Muscle of arm (tissue), 1 donor: ENCODE measurements at regions not wholly inside any gene's neighbourhood (a gene's known extent, or its start where the extent isn't known, plus 50 kb on each side); places are given as distances from the start of the nearest gene placed in this dataset.

Source experiments
- DNase-seq: peaks from one replicate; pipeline ENCODE4 v3.0.0-alpha.2; 2013

DNA sequence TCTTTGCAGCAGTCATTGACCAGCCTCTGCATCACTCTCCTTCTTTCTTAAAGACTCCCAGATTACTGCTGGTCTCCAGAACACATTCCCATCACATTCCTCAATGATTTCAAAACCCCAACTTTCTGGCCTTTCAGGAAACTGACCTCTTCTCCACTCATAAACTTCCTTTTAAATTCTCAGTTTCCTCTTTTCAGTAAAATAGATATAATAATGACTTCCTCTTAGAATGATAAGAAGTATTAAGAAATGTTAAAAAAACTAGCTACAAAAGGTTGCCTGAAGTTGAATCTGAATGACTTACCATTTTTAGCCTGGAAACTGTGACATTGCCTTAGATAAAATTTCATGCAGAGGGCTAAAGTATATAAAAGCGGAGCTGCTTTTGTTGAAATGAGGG, 239.3 kb downstream of the OGFRL1 start:
- no peak for DNase-seq

DNA sequence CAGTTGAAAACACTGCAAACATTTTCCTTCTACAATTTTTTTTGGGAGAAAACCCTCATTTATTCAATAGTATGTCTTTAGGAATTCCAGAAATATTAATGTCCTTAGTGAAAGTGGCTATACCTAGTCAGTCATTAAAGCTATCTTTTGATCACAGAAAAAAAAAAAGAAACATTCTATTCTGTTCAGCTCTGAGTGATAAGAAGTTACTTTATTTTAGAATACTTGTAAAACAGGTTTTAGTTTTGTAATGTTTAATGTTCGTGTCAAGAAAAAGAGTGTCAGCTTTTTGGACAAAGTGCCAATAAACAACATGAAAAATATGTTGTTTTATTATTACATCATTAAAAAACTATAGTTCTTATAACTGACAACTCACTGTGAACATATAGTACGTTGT, 240.4 kb downstream of the OGFRL1 start:
- DNase-seq, result no peak

DNA sequence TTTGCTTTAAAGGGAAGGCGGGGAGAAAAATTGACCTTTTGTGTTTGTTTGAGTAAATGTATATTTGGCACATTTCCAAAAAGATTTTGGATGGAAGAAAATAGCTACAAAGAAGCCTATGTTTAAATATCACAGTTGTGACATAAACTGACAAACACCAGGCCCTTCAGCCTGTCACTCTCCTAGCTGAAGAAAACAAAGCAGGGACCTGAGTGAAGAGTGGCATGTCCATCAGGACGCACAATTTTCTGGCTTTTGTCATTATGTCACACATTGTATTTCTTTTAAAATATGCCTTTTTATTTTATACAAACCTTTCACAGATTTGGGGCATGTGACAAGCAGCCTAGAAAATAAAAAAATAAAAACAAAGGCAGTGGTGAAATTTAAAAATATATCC, 241.2 kb downstream of the OGFRL1 start:
- DNase-seq, result no peak

DNA sequence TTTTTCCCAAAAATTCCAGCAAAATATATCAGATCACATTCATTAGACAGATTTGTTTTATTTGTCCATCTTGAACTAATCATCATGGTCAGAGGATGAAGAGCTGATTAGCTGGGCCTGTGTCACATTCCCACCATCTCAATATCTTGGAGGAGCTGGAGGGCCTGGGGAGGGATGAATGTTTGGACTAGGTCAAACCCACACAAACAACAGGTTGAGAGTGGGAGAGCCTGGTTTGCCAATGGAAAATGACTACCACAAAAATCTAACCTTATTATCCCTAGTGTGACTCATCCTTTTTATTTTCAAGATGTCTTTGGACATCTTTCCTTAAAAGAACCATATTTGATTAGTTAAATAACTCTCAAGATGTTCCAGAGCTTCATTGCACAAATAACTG, 242.4 kb downstream of the OGFRL1 start:
- DNase-seq, result no peak

DNA sequence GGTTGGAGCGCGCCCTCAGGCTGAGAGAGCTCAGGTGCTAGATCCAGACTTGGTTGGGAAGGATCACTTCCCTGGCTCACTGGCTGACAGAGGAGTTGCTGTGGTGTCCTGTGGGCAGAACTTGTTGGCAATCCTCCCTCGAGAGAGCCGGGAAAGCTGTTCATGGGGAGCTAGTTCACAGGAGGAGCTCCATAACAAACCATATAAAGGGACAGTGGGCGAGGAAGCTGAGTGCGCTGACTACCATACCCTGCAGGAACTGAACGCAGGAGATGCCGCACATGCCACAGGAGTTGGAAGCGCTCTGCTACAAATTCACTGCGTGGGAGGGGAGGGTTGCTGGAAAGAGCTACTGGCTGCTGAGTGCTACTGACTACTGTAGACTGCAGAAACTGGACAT, 243.2 kb downstream of the OGFRL1 start:
- no peak for DNase-seq

DNA sequence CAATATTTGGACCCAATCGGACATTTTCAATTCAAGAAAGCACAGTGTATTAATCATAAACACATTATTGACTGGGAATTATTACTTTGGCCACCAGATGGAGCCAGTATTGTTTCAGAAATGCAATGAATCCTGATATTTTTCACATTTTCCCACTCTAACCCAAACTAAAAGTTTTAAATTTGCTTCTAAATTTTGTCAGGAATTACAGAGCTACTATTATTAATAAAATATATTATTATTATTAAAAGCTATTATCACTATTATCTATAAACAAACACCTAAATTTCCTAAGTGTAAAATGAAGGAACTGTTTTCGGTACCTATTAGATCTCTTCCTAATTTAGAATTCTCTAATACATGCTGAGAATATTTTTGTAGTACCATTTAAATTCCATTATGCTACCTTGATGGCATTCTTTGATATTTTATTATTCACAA, 245.3 kb downstream of the OGFRL1 start:
- peak; percentile 25 for DNase-seq

DNA sequence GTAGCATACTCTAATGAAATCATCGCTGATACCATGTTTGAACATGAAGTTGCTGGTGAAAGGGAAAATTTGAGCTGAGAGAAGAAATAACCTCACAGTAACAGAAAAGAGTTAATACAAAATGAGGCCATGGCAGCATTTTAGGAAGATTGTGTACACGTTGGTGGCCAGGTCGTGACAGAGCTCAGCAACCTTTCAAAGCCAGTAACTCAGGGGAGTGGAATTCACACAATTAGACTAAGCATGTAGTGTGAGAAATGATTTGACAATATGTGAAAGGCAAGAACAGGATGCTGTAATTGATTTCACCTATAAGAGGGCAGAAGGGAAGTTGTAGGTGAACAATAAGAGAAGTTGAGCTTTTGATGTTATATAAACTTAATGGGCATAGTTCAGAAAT, 246.3 kb downstream of the OGFRL1 start:
- no peak for DNase-seq

DNA sequence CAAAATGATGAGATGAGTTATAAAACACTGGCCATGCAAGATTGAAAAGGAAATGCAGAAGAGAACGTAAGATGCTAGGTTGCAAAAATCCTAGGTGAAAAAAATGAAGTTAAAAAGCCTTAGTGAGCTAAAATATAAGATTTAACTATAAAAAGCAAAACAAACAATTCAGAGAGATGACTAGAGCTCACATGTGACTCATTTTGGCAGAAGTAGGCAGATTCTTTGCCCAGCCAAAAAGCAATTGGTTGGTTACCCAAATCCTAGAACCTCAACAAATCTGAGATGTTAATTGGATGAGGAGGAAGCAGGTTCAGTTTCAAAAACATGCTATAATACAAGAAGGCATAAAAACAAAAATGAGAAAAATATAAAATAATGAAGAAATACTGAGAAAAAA, 249.1 kb downstream of the OGFRL1 start:
- no peak for DNase-seq

DNA sequence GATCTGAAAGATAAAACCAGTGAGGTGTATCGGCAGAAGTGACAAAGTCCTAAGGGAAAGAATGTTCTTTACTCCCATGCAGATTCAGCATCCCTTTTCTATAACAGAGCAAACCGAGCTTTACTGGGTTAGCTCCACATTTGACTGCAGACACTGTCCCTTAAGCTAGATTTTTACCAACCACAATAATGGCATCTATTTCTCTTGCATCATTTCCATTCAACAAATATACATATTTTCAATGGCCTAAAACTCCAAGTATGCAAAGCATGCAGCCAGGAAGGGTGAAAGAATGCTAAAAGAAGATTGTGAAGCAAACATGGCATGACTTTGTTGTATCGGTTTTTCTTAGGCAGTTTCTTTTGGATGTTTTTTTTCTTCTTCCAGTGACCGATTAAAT, 255.4 kb downstream of the OGFRL1 start:
- no peak for DNase-seq

DNA sequence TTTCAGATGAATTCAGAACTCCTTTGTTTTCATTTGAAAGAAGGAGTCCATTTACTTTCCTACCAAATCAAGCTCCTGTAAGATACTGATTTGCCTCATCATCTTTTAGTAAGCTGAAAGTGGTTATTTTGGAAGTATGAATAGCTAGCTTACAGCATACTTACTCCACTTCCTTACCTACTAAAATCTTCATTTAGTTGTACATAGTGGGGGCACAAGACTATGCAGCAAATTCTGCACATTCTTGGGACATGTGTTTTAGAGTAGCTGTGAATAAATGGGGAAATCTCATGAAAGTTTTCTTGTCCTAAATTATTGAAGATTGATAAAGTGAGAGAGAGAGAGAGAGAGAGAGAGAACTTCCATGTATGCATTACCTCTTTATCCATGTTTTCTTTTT, 256.3 kb downstream of the OGFRL1 start:
- DNase-seq, result no peak

DNA sequence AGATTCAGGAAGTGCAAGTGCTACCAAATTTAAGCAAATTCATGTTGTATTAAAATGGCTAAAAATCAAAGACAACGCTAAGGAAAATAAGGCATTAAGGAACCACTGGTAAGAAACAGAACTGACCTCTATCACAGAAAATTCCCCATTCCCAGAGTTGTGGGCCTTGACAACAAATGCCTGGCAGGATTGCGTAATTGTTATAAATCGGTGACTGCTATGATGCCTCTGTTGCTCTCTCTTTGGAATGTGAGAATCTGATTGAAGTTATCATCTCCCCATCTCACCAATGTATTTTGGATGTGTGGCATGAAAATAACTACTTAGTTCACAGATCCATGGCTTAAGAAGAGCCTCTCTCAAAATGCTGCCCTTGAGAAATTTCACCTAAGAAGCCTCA, 257.3 kb downstream of the OGFRL1 start:
- DNase-seq, result no peak

DNA sequence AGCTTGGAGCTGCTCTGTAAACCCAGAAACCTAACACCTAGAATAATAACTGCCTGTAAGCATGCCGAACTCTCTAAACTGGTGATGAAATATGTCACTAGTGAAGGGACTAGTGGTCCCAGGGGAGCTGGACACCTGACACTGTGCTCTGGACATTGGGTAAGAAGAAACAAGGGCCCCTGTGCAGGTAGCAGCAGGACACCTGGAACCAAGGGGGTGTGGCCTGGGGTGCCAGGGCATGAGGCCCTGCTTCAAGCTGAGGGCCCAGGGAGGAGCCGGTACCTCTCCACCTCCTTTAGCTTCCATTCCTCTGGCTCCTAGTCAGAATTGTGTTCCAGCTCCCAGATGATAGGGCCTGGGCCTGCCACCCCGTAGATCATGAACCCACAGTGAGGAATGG, 263.2 kb downstream of the OGFRL1 start:
- no peak for DNase-seq

DNA sequence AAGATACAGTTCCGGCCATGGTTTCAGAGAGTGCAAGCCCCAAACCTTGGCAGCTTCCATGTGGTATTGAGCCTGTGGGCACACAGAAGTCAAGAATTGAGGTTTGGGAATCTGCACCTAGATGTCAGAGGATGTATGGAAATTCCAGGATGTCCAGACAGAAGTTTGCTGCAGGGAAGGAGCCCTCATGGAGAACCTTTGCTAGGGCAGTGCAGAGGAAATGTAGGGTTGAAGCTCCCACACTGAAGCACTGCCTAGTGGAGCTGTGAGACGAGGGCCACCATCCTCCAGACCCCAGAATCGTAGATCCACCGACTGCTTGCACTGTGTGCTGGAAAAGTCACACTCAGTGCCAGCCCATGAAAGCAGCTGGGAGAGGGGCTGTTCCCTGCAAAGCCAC, 267.5 kb downstream of the OGFRL1 start:
- DNase-seq, result no peak

DNA sequence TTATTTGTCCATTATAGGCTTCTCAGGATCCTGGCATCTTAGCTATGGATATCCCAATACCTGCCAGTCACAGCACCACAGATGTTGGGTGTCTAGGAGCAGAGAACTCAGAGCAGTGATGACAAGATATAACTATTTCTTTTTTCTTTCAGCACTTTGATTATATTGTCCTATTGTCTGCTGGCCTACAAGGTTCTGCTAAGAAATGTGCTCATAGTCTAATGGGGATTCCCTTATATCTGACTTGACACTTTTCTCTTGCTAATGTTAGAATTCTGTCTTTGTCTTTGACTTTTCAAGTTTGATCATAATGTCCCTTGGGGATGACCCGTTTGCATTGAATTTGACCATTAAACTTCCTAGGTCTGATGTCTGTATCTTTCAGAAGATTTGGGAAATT, 270.4 kb downstream of the OGFRL1 start:
- DNase-seq, result no peak

DNA sequence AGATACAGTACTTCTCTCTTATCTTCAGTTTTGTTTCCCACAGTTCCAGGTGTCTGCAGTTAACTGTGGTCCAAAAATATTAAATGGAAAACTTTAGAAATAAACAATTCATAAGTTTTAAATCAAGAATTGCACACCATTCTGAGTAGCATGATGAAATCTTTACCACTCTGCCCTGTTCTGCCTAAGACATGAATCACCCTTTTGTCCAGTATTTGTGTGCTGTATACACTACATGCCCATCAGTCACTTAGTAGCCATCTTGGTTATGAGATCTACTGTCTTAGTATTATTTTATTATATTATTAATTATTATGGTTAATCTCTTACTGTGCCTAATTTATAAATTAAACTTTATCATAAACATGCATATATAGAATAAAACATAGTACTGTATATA, 279.0 kb downstream of the OGFRL1 start:
- DNase-seq, result no peak

DNA sequence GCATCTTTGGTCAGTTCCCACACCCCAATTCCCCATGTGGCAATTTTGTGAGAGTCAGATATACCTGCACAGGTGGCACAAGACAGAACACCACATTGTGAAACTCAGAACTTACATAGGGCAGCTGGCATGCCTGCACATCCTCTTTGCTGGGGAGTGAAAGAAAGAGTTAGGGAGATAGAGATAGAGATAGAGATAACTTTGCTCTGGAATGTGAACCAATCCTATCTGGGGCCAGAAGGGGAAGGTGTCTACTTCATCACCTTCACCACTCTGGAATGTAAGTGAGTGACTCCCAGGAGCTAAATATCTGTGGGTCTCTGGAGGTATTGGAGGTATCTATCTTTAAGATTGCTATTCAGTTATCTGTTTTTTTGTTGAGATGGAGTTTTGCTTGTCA, 289.2 kb downstream of the OGFRL1 start:
- DNase-seq, result no peak

DNA sequence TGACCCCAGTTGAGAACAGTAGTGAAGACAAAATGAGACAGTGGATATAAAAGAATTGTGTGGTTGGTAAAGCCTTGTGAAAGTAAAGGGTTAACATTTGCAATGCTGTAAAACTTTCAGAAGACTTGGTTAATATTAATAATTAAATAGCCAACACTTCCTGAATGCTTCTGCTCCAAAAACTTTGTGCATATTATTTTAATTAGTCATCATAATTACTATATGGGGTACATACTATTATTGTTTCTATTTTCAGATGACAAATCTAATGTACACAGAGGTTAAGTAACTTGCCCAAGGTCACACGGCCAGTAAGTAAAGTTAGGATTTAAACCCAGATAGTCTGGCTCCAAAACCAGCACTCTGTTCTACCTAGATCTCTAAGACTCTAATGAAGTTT, 291.3 kb downstream of the OGFRL1 start:
- DNase-seq, result no peak

DNA sequence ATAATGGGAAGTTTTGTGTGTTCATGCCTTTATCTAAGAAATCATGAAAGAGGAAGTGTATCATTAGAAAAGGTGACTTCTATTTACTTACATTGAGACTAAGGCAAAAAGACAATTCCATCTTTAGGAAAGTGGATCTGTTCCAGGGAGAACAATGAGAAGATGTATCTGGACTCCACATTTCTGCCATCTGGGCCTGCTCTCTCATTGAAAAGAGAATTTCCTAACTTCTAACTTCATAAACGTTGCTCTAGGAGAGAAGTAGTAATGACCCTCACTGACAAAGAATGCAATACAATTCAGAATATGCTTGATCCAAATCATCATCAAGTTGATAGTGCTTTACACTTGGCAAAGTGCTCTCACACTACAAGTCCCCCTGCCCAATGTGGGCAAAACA, 294.2 kb downstream of the OGFRL1 start:
- no peak for DNase-seq

DNA sequence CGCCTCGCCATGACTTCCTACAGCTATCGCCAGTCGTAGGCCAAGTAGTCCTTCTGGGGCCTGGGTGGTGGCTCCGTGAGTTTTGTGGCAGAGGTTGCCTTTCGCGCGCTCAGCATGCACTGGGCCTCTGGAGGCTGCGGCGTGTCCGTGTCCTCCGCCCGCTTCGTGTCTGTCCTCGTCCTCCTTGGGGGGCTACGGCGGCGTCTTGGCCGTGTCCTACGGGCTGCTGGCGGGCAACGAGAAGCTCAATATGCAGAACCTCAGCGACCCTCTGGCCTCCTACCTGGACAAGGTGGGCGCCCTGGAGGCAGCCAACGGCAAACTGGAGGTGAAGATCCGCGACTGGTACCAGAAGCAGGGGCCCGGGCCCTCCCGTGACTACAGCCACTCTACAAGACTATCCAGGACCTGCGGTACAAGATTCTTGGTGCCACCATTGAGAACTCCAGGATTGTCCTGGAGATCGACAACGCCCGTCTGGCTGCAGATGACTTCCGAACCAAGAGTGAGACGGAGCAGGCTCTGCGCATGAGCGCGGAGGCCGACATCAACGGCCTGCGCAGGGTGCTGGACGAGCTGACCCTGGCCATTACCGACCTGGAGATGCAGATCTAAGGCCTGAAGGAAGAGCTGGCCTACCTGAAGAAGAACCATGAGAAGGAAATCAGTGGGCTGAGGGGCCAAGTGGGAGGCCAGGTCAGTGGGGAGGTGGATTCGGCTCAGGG, 296.3 kb downstream of the OGFRL1 start:
- DNase-seq, result no peak

DNA sequence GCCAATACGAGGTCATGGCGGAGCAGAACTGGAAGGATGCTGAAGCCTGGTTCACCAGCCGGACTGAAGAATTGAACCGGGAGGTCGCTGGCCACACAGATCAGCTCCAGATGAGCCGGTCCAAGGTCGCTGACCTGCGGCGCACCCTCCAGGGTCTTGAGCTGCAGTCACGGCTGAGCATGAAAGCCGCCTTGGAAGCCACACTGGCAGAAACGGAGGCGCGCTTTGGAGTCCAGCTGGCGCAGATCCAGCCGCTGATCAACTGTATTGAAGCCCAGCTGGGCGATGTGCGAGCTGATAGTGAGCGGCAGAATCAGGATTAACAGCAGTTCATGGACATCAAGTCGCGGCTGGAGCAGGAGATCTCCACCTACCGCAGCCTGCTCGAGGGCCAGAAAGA, 296.9 kb downstream of the OGFRL1 start:
- DNase-seq, result no peak

DNA sequence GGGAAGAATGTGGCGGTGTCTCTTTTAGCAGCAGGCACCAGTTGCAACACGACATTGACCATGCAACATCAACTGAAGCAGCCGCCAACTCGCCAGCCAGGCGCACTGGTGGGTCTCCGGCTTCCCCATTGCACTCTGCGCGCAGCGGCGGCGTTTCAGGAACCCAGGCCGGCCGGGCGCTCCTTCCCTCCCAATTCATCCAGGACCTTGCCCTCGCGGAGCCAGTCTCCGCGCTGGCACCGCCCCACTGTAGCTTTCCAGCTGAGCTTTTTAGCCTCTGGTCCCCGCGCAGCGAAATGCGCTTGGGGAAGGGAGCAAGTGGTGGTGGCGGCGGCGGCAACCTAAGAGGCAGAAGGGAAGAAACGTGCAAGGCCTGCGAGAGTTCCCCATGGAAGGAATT, 297.9 kb upstream of the RIMS1 start:
- DNase-seq, result no peak

DNA sequence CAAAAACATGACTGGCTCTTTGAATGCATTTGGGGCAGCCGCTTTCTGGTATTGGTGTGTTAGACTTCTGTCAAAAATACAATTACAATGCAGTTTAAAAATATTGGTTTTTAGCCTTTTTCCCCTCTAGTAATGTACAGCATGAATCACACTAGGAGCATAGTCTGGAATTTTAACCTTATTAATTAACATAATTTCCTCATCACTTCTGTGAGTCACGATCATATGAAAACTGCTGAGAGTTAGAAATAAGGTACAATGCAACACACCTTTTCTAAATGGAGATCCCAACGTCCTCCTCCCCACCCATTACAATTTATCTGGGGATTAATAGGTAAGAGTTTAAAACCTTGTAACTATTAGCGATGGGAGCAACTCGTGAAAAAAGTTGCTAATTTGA, 297.1 kb upstream of the RIMS1 start:
- no peak for DNase-seq

DNA sequence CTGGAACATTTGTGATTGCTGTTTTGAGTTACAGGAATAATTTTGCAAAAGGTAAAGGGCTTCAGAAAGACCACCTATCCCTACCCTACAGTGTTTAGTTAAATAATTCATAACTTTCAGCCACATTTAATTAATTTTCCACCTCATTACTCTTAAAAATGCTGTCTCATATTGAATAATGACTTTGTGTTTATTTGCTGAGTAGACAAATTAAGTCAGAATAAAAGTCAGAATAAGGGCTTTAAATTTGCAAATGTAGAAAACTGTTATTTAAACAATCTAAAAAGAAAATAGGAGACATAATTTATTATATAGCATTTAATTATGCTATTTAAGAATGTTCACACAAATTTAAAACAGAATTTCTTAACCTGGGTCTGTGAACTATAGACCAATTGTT, 293.7 kb upstream of the RIMS1 start:
- no peak for DNase-seq

DNA sequence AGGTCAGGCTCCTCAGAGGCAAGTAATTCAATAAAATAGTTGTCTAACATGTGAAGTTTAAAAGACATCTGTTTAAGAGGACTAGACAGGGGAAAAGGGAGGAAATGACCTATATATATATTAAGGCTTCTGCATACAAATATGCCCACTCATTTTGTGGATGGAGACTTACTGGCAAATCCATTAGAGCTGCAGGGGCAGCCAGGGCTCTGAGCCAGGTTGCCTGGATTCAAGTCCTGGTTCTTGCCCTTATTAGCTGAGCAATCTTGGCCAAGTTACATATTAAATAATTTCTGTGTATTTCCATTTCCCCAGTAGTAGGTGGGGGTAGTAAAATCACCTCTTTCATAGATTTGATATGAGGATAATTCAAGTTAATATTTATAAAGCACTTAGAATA, 287.0 kb upstream of the RIMS1 start:
- DNase-seq, result peak; percentile 38
